ENCODE measurements at regions not wholly inside any gene's neighbourhood (a gene's known extent, or its start where the extent isn't known, plus 50 kb on each side); places are given as distances from the start of the nearest gene placed in this dataset.

- in situ Hi-C loops (cut with MboI; ENCODE audit: low sequenced_read_pairs), result no loop called here
These were observed 219.9 kb upstream of the RAB6C start for GRCh38 chr2:129759472-129760010.

GRCh38 chr2:129760669-129761068, 218.8 kb upstream of the RAB6C start:
- in situ Hi-C loops (cut with MboI; ENCODE audit: low sequenced_read_pairs), result no loop called here

GRCh38 chr2:129761569-129762021, 217.9 kb upstream of the RAB6C start:
- in situ Hi-C loops (cut with MboI; ENCODE audit: low sequenced_read_pairs), result no loop called here

GRCh38 chr2:129762386-129763189, 216.9 kb upstream of the RAB6C start:
- in situ Hi-C loops (cut with MboI; ENCODE audit: low sequenced_read_pairs), result no loop called here

GRCh38 chr2:129763190-129763846, 216.1 kb upstream of the RAB6C start:
- in situ Hi-C loops (cut with MboI; ENCODE audit: low sequenced_read_pairs), result no loop called here

GRCh38 chr2:129763966-129764365, 215.5 kb upstream of the RAB6C start:
- in situ Hi-C loops (cut with MboI; ENCODE audit: low sequenced_read_pairs), result no loop called here

GRCh38 chr2:129764376-129765325, 214.8 kb upstream of the RAB6C start:
- in situ Hi-C loops (cut with MboI; ENCODE audit: low sequenced_read_pairs), result no loop called here

- in situ Hi-C loops (cut with MboI; ENCODE audit: low sequenced_read_pairs), result no loop called here
These were observed 214.2 kb upstream of the RAB6C start for GRCh38 chr2:129765326-129765677.

GRCh38 chr2:129765678-129766351, 213.7 kb upstream of the RAB6C start:
- in situ Hi-C loops (cut with MboI; ENCODE audit: low sequenced_read_pairs), result no loop called here

GRCh38 chr2:129766374-129766993, 213.0 kb upstream of the RAB6C start:
- in situ Hi-C loops (cut with MboI; ENCODE audit: low sequenced_read_pairs), result no loop called here

- in situ Hi-C loops (cut with MboI; ENCODE audit: low sequenced_read_pairs), result no loop called here
These were observed 212.0 kb upstream of the RAB6C start for GRCh38 chr2:129767346-129768035.

- in situ Hi-C loops (cut with MboI; ENCODE audit: low sequenced_read_pairs), result no loop called here
These were observed 211.5 kb upstream of the RAB6C start for GRCh38 chr2:129768036-129768386.

- in situ Hi-C loops (cut with MboI; ENCODE audit: low sequenced_read_pairs), result no loop called here
These were observed 210.8 kb upstream of the RAB6C start for GRCh38 chr2:129768485-129769184.

- in situ Hi-C loops (cut with MboI; ENCODE audit: low sequenced_read_pairs), result no loop called here
These were observed 210.1 kb upstream of the RAB6C start for GRCh38 chr2:129769185-129769991.

- in situ Hi-C loops (cut with MboI; ENCODE audit: low sequenced_read_pairs), result no loop called here
These were observed 207.9 kb upstream of the RAB6C start for GRCh38 chr2:129771418-129772189.

GRCh38 chr2:129772190-129772579, 207.3 kb upstream of the RAB6C start:
- in situ Hi-C loops (cut with MboI; ENCODE audit: low sequenced_read_pairs), result no loop called here

GRCh38 chr2:129775952-129776653, 203.4 kb upstream of the RAB6C start:
- in situ Hi-C loops (cut with MboI; ENCODE audit: low sequenced_read_pairs), result no loop called here

Measured in HL-60/S4 treated with retinoic acid at 250 ng/mL for 4 days and 3 days (cell line).